ENCODE measurements at regions not wholly inside any gene's neighbourhood (a gene's known extent, or its start where the extent isn't known, plus 50 kb on each side); places are given as distances from the start of the nearest gene placed in this dataset.

DNA sequence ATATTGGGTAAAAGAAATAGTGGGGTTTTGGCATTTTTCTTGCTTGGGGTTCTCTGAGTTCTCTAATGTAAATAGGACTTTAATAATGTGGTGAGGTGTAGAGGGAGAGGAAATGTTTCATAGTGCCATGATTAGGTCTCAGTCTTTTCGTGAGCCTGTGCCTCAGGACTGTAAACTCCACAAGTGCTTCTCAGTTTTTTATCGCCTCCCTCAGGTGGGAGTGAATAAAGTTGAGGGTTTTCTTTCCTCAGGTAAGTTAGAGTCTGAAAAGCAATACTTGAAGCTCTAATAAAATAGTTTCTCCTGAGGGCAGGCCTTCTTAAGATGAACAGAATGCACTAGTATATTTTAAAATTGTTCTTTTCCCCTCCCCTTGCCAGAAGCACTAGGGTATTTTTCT is 243.1 kb upstream of the SETBP1 start:
- in situ Hi-C loops (cut with MboI; ENCODE audit: low pct_ligation_motif_present in 1 of 4, low pct_unique_long_range_greater_than_20kb in 1 of 4, low sequenced_read_pairs in 3 of 4) = no loop called here
- TF ChIP-seq POLR2A (IDR thresholded peaks at IDR 0.05) (no peak), POLR2AphosphoS5 (IDR thresholded peaks at IDR 0.05) (no peak), EP300 (IDR thresholded peaks at IDR 0.05; ENCODE audit: low read depth) (no peak)
- TF ChIP-seq, protein P1, sequence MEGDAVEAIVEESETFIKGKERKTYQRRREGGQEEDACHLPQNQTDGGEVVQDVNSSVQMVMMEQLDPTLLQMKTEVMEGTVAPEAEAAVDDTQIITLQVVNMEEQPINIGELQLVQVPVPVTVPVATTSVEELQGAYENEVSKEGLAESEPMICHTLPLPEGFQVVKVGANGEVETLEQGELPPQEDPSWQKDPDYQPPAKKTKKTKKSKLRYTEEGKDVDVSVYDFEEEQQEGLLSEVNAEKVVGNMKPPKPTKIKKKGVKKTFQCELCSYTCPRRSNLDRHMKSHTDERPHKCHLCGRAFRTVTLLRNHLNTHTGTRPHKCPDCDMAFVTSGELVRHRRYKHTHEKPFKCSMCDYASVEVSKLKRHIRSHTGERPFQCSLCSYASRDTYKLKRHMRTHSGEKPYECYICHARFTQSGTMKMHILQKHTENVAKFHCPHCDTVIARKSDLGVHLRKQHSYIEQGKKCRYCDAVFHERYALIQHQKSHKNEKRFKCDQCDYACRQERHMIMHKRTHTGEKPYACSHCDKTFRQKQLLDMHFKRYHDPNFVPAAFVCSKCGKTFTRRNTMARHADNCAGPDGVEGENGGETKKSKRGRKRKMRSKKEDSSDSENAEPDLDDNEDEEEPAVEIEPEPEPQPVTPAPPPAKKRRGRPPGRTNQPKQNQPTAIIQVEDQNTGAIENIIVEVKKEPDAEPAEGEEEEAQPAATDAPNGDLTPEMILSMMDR (IDR thresholded peaks at IDR 0.05) = no peak
- H3K9me3 ChIP-seq = no peaks in the 10 kb centered on the region
- H3K4me3 ChIP-seq = no peak overlapping the region
- DNase-seq = no peak
- H3K27me3 ChIP-seq = no peaks in the 10 kb centered on the region
- H3K27ac ChIP-seq = no peak overlapping the region
- H3K4me1 ChIP-seq = no peaks in the 10 kb centered on the region
- 77 to 91% methylated on average over 2 of the region's 2 CpGs for WGBS, 2 donors (ENCODE audit: low coverage in 1 of 2)
- H3K36me3 ChIP-seq = no peaks in the 10 kb centered on the region
- intact Hi-C loops (cut with DNase I; ENCODE audit: low total_unique reads) = no loop called here

DNA sequence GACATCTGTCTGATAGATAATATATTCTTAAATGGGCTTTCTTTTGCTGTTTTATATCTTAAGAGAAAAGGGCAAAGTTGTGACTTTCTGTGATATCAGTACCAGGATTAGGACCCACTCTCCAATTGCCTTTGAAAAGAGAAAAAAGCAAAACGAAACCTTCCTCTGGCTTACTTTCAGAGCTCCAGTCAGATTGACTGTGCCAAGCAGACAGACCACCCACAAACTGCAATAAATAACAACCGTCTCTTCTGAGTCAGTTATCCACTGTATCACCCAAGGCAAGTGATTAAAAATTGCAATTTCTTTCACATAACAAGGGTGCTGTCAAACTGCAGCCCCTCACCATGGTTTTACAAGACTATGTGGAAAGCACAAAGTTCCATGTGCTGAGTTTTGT is 230.5 kb upstream of the SETBP1 start:
- Histone ChIP-seq H3K36me3 (no peaks in the 10 kb centered on the region), H3K27me3 (no peaks in the 10 kb centered on the region), H3K4me3 (no peak overlapping the region), H3K4me1 (no peaks in the 10 kb centered on the region), H3K9me3 (no peaks in the 10 kb centered on the region), H3K27ac (no peak overlapping the region)
- TF ChIP-seq POLR2A (IDR thresholded peaks at IDR 0.05) (no peak), EP300 (IDR thresholded peaks at IDR 0.05; ENCODE audit: low read depth) (no peak), POLR2AphosphoS5 (IDR thresholded peaks at IDR 0.05) (no peak)
- TF ChIP-seq, protein P1 (IDR thresholded peaks at IDR 0.05) = no peak
- no peak for DNase-seq
- in situ Hi-C loops (cut with MboI; ENCODE audit: low pct_ligation_motif_present in 1 of 4, low pct_unique_long_range_greater_than_20kb in 1 of 4, low sequenced_read_pairs in 3 of 4) (no loop called here), intact Hi-C loops (cut with DNase I; ENCODE audit: low total_unique reads) (no loop called here)
- WGBS, 2 donors (ENCODE audit: low coverage in 1 of 2) = 45 to 63% methylated on average over 2 of the region's 2 CpGs

DNA sequence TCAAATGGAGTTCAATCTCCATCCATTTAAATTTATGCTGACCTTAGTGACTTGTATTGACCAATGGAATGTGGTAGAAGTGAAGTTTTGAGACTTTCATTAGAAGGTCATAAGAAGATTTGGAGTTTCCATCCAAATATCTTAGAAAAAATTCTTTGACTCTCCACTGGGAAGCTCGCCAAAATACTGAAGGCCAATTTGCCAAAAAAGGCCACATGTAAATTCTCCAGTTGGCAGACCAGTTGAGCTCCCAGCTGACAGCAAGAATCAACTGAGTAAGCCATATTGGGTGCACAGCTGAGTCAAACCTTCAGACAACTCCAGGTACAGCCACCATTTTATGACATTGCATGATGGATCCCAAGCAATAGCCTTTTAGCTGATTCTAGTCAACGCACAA is 228.3 kb upstream of the SETBP1 start:
- 78% methylated on average over 2 of the region's 2 CpGs; no CpG with 5 or more reads in 1 of the 2 donors for WGBS, 2 donors (ENCODE audit: low coverage in 1 of 2)
- in situ Hi-C loops (cut with MboI; ENCODE audit: low pct_ligation_motif_present in 1 of 4, low pct_unique_long_range_greater_than_20kb in 1 of 4, low sequenced_read_pairs in 3 of 4) = no loop called here
- DNase-seq = no peak
- Histone ChIP-seq H3K27me3 (no peaks in the 10 kb centered on the region), H3K27ac (no peak overlapping the region), H3K9me3 (no peaks in the 10 kb centered on the region), H3K4me3 (no peak overlapping the region), H3K36me3 (no peaks in the 10 kb centered on the region), H3K4me1 (no peaks in the 10 kb centered on the region)
- intact Hi-C loops (cut with DNase I; ENCODE audit: low total_unique reads) = no loop called here
- TF ChIP-seq, protein P1 (IDR thresholded peaks at IDR 0.05) = no peak
- TF ChIP-seq EP300 (IDR thresholded peaks at IDR 0.05; ENCODE audit: low read depth) = no peak
- TF ChIP-seq POLR2A (IDR thresholded peaks at IDR 0.05) = no peak
- no peak for TF ChIP-seq POLR2AphosphoS5 (IDR thresholded peaks at IDR 0.05)

DNA sequence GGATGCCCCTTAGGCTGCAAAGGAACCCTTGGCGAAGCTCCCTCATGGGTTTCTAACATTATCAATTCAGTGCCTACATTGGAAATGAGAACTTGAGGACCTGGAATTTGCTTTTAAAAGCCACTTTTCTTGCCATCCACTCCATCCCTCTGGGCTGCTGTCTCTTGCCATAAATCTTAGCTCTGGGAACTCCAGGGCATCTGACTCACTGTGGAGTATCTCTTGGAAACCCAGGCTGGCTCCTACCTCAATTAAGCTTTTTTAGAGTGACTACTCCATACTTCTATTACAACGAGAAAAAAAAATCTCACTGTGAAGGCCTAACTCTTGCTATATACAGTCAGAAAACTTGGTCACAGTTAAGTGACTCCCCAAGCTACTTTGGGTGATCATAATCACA is 227.2 kb upstream of the SETBP1 start:
- Histone ChIP-seq H3K9me3 (no peaks in the 10 kb centered on the region), H3K36me3 (no peaks in the 10 kb centered on the region), H3K4me1 (no peaks in the 10 kb centered on the region), H3K27ac (no peak overlapping the region), H3K4me3 (no peak overlapping the region), H3K27me3 (no peaks in the 10 kb centered on the region)
- TF ChIP-seq POLR2AphosphoS5 (IDR thresholded peaks at IDR 0.05) = no peak
- TF ChIP-seq, protein P1 (IDR thresholded peaks at IDR 0.05) = no peak
- no peak for TF ChIP-seq EP300 (IDR thresholded peaks at IDR 0.05; ENCODE audit: low read depth)
- no peak for TF ChIP-seq POLR2A (IDR thresholded peaks at IDR 0.05)
- no peak for DNase-seq
- in situ Hi-C loops (cut with MboI; ENCODE audit: low pct_ligation_motif_present in 1 of 4, low pct_unique_long_range_greater_than_20kb in 1 of 4, low sequenced_read_pairs in 3 of 4) = no loop called here
- WGBS, 2 donors (ENCODE audit: low coverage in 1 of 2) = 75 to 81% methylated on average over 2 of the region's 2 CpGs
- intact Hi-C loops (cut with DNase I; ENCODE audit: low total_unique reads) = no loop called here

Measured in transverse colon (tissue), 4 donors.